IMR-90 (cell line): ENCODE measurements at regions not wholly inside any gene's neighbourhood (a gene's known extent, or its start where the extent isn't known, plus 50 kb on each side); places are given as distances from the start of the nearest gene placed in this dataset.

ENCODE experiments used
- ATAC-seq: fragments of 200-7000 bp; cut with Tn5 transposase; 2 replicates; pipeline ENCODE4 v1.9.1; 2020; ENCODE audit warnings: low read depth, mild to moderate bottlenecking, moderate library complexity
- BruUV-seq: library from RNA; stranded (reverse); fragments of 400-500 nt; replicated peaks from 2 replicates; lab custom pipeline; 2021; lab: Mats Ljungman, UMichigan
- CTCF ChIA-PET: fragments of 300-600 bp; formaldehyde crosslinking; extraction: SDS; loops from one replicate; lab custom pipeline; 2021; ENCODE audit warnings: antibody characterized with exemption; lab: Yijun Ruan, JAX
- POLR2A ChIA-PET: fragments of 300-600 bp; sonication (Branson Sonifier 250); formaldehyde crosslinking; loops from one replicate; lab custom pipeline; 2022; ENCODE audit warnings: antibody characterized with exemption; ENCODE audit not compliant: unreplicated experiment; lab: Charles Lee
- DNase-seq: peaks from one replicate; pipeline ENCODE4 v3.0.0; 2013
- H2AFZ ChIP-seq: replicated peaks from 2 replicates; pipeline ENCODE3; 2013; ENCODE audit warnings: low read length, mild to moderate bottlenecking; ENCODE audit not compliant: poor library complexity
- H2AK5ac ChIP-seq: 2 replicates; pipeline ENCODE4 v1.6.1; 2013; ENCODE audit warnings: low read depth, low read length, inconsistent platforms
- H2AK9ac ChIP-seq: replicated peaks from 2 replicates; pipeline ENCODE3; 2013; ENCODE audit warnings: mild to moderate bottlenecking, low read depth, low read length, moderate library complexity; ENCODE audit not compliant: poor library complexity
- H2BK120ac ChIP-seq: 2 replicates; pipeline ENCODE4 v1.6.1; 2013; ENCODE audit warnings: low read depth, low read length, inconsistent platforms
- H2BK15ac ChIP-seq: 3 replicates; pipeline ENCODE4 v1.6.1; 2013; ENCODE audit warnings: low read depth, low read length, inconsistent platforms
- H2BK20ac ChIP-seq: 2 replicates; pipeline ENCODE4 v1.6.1; 2013; ENCODE audit warnings: low read depth, mild to moderate bottlenecking, inconsistent platforms, low read length, moderate library complexity
- H2BK5ac ChIP-seq: 2 replicates; pipeline ENCODE4 v1.6.1; 2013; ENCODE audit warnings: mild to moderate bottlenecking, low read depth, low read length, inconsistent platforms; ENCODE audit not compliant: poor library complexity, severe bottlenecking
- H3K14ac ChIP-seq: replicated peaks from 2 replicates; pipeline ENCODE4 v1.6.1; 2013; ENCODE audit warnings: low read depth, low read length, inconsistent platforms
- H3K18ac ChIP-seq: 2 replicates; pipeline ENCODE4 v1.6.1; 2013; ENCODE audit warnings: low read depth, low read length, control low read depth
- H3K23ac ChIP-seq: 2 replicates; pipeline ENCODE4 v1.6.1; 2013; ENCODE audit warnings: low read depth, low read length, inconsistent platforms
- H3K27ac ChIP-seq: 2 replicates; pipeline ENCODE4 v1.5.1; 2013; ENCODE audit warnings: mild to moderate bottlenecking, control low read depth, low read length; ENCODE audit not compliant: insufficient read depth
- H3K27me3 ChIP-seq: 2 replicates; pipeline ENCODE4 v1.6.1; 2013; ENCODE audit warnings: low read length; ENCODE audit not compliant: control insufficient read depth, insufficient read depth
- H3K36me3 ChIP-seq: 2 replicates; pipeline ENCODE4 v1.6.1; 2013; ENCODE audit warnings: low read length, mixed read lengths; ENCODE audit not compliant: control insufficient read depth, insufficient read depth
- H3K4ac ChIP-seq: 2 replicates; pipeline ENCODE4 v1.6.1; 2013; ENCODE audit warnings: low read depth, low read length, inconsistent platforms
- H3K4me1 ChIP-seq: 2 replicates; pipeline ENCODE4 v1.6.1; 2013; ENCODE audit warnings: low read length, mixed read lengths; ENCODE audit not compliant: control insufficient read depth, insufficient read depth
- H3K4me2 ChIP-seq: 2 replicates; pipeline ENCODE4 v1.6.1; 2013; ENCODE audit warnings: low read depth, mild to moderate bottlenecking, control low read depth, low read length, moderate library complexity
- H3K4me3 ChIP-seq: 2 replicates; pipeline ENCODE4 v1.5.1; 2013; ENCODE audit warnings: low read depth, mild to moderate bottlenecking, control low read depth, low read length, moderate library complexity; ENCODE audit not compliant: insufficient read depth
- H3K56ac ChIP-seq: 2 replicates; pipeline ENCODE4 v1.6.1; 2013; ENCODE audit warnings: low read length, inconsistent platforms; ENCODE audit not compliant: insufficient read depth; ENCODE audit errors: extremely low read depth
- H3K79me1 ChIP-seq, 2 experiments: 2 replicates each; pipeline ENCODE4 v1.6.1; 2013; ENCODE audit warnings: low read length in 2 of 2, inconsistent platforms in 1 of 2, low read depth in 1 of 2
- H3K9ac ChIP-seq: 2 replicates; pipeline ENCODE4 v1.6.1; 2013; ENCODE audit warnings: low read depth, low read length, control low read depth
- H3K9me1 ChIP-seq: 2 replicates; pipeline ENCODE4 v1.6.1; 2013; ENCODE audit warnings: low read length, inconsistent platforms; ENCODE audit not compliant: insufficient read depth
- H3K9me3 ChIP-seq: 2 replicates; pipeline ENCODE4 v1.6.1; 2013; ENCODE audit warnings: low read length; ENCODE audit not compliant: control insufficient read depth, insufficient read depth
- H4K20me1 ChIP-seq: 2 replicates; pipeline ENCODE4 v1.6.1; 2013; ENCODE audit warnings: low read length, inconsistent platforms; ENCODE audit not compliant: insufficient read depth
- H4K5ac ChIP-seq: 2 replicates; pipeline ENCODE4 v1.6.1; 2013; ENCODE audit warnings: mild to moderate bottlenecking, low read depth, low read length, control low read depth
- H4K8ac ChIP-seq, 2 experiments: 2 replicates each; pipeline ENCODE4 v1.6.1; 2013; ENCODE audit warnings: low read depth in 2 of 2, low read length in 2 of 2, control low read depth in 1 of 2, inconsistent platforms in 1 of 2
- H4K91ac ChIP-seq: 2 replicates; pipeline ENCODE4 v1.6.1; 2013; ENCODE audit warnings: low read depth, low read length, inconsistent platforms; ENCODE audit not compliant: insufficient read depth
- CEBPB ChIP-seq: IDR thresholded peaks from 2 replicates; pipeline ENCODE4 v1.6.1; 2012; ENCODE audit warnings: low read depth, low read length, improper control_type of control experiment
- ELK1 ChIP-seq: fragments of 150-350 bp; IDR thresholded peaks from 2 replicates; pipeline ENCODE4 v1.6.1; 2016; ENCODE audit warnings: low read depth, mild to moderate bottlenecking, low read length, moderate library complexity, borderline replicate concordance
- FOS ChIP-seq: fragments of 150-350 bp; IDR thresholded peaks from 2 replicates; pipeline ENCODE4 v1.6.1; 2016; ENCODE audit warnings: low read depth, low read length
- MAFK ChIP-seq: IDR thresholded peaks from 2 replicates; pipeline ENCODE4 v1.6.1; 2012; ENCODE audit warnings: low read depth, low read length, improper control_type of control experiment
- MAZ ChIP-seq: IDR thresholded peaks from 2 replicates; pipeline ENCODE4 v1.6.1; 2012; ENCODE audit warnings: low read depth, mild to moderate bottlenecking, low read length, improper control_type of control experiment, moderate library complexity, borderline replicate concordance
- NFE2L2 ChIP-seq: fragments of 150-350 bp; IDR thresholded peaks from 2 replicates; pipeline ENCODE4 v1.6.1; 2016; ENCODE audit warnings: low read depth, mild to moderate bottlenecking, low read length
- POLR2A ChIP-seq: IDR thresholded peaks from 2 replicates; pipeline ENCODE4 v1.6.1; 2012; ENCODE audit warnings: mild to moderate bottlenecking, low read depth, low read length
- WGBS, 2 experiments: methylation state at CpG; one replicate each; pipeline versions ENCODE4 v1.1.5 to v1.1.7; 2013; ENCODE audit warnings: missing lambda C conversion rate in 2 of 2; ENCODE audit not compliant: insufficient read length in 1 of 2; ENCODE audit errors: extremely low coverage in 2 of 2; 5-methylcytosine and 5-hydroxymethylcytosine counted together
- dilution Hi-C: fragments of 300-500 bp; cut with HindIII; formaldehyde crosslinking; loops from one replicate; pipeline ENCODE4 v1.14.3; 2018; ENCODE audit warnings: low sequenced_read_pairs; ENCODE audit not compliant: unreplicated experiment
- in situ Hi-C: fragments of 300-500 bp; cut with MboI; formaldehyde crosslinking; loops from 3 replicates; pipeline ENCODE4 v1.14.3; 2019; ENCODE audit warnings: low sequenced_read_pairs, inconsistent platforms, mixed read lengths
- intact Hi-C: fragments of 100-400 bp; cut with micrococcal nuclease; formaldehyde crosslinking; loops from 2 replicates; pipeline ENCODE4 v1.10.0; 2022

GRCh38 chr10:44325157-44325556 is 59.7 kb downstream of the CXCL12 start:
- no peak overlapping the region for H3K14ac ChIP-seq
- ChIA-PET POLR2A (no interaction called here), CTCF (interaction anchor here (1.0 kb wide), 1 partner anchor 14 kb away, joined by 6 read pairs; no protein-coding TSS in a partner anchor)
- H2AK5ac ChIP-seq = no peak overlapping the region
- dilution Hi-C loops (no loop called here), in situ Hi-C loops (no loop called here), intact Hi-C loops (no loop called here)
- DNase-seq (no peak), ATAC-seq (no peak)
- no peak overlapping the region for H2BK120ac ChIP-seq
- no peak overlapping the region for H3K4me3 ChIP-seq
- no peak overlapping the region for H3K18ac ChIP-seq
- H3K9me1 ChIP-seq = no peaks in the 10 kb centered on the region
- no peak overlapping the region for H2BK5ac ChIP-seq
- no peak overlapping the region for H2AK9ac ChIP-seq
- H3K36me3 ChIP-seq = no peaks in the 10 kb centered on the region
- H4K5ac ChIP-seq = no peak overlapping the region
- no peaks in the 10 kb centered on the region for H3K4me1 ChIP-seq
- WGBS, 2 experiments = no CpG with 5 or more reads among the region's 3 CpGs
- H2BK15ac ChIP-seq = no peak overlapping the region
- TF ChIP-seq FOS = no peak
- TF ChIP-seq POLR2A = no peak
- TF ChIP-seq MAFK = no peak
- no peak for TF ChIP-seq ELK1
- no peak for TF ChIP-seq CEBPB
- TF ChIP-seq MAZ = no peak
- TF ChIP-seq NFE2L2 = no peak
- H4K8ac ChIP-seq = no peak overlapping the region
- H2AFZ ChIP-seq = no peak overlapping the region
- no peak overlapping the region for H3K27ac ChIP-seq
- 0 out of 2 replicates have a peak, but pooled peaks cover 3% of the 10 kb centered on the region for H3K9me3 ChIP-seq
- H3K23ac ChIP-seq = no peak overlapping the region
- no peak overlapping the region for H3K56ac ChIP-seq
- H4K20me1 ChIP-seq = no peaks in the 10 kb centered on the region
- H3K27me3 ChIP-seq = peaks cover 22% of the 10 kb centered on the region
- H3K9ac ChIP-seq = no peak overlapping the region
- H3K4me2 ChIP-seq = no peak overlapping the region
- no peak overlapping the region for H3K4ac ChIP-seq
- H2BK20ac ChIP-seq = no peak overlapping the region
- no peaks in the 10 kb centered on the region for H3K79me1 ChIP-seq
- BruUV-seq = no TSS peak
- no peak overlapping the region for H4K91ac ChIP-seq
